ENCODE measurements at regions not wholly inside any gene's neighbourhood (a gene's known extent, or its start where the extent isn't known, plus 50 kb on each side); places are given as distances from the start of the nearest gene placed in this dataset.

GRCh38 chr2:65498396-65498795, 66.0 kb upstream of the SPRED2 start:
- H3K4me3 Mint-ChIP-seq, result no peak overlapping the region
- no peaks in the 10 kb centered on the region for H3K36me3 Mint-ChIP-seq (ENCODE audit: low read depth)
- H3K4me1 Mint-ChIP-seq, result peaks cover 16% of the 10 kb centered on the region
- TF ChIP-seq CTCF (IDR thresholded peaks at IDR 0.05; ENCODE audit: unreplicated experiment in 3 of 3), result no peak
- H3K9me3 Mint-ChIP-seq, result no peaks in the 10 kb centered on the region
- H3K27me3 Mint-ChIP-seq (ENCODE audit: low read depth), result no peaks in the 10 kb centered on the region
- peak overlapping the region in 1 of 3 experiments; percentile 15 for H3K27ac Mint-ChIP-seq

- no peak for TF ChIP-seq CTCF (IDR thresholded peaks at IDR 0.05; ENCODE audit: unreplicated experiment in 3 of 3)
- Mint-ChIP-seq H3K4me1 (peaks cover 16% of the 10 kb centered on the region), H3K27ac (peak overlapping the region; percentile 52 to 80 (median 54)), H3K9me3 (no peaks in the 10 kb centered on the region), H3K36me3 (ENCODE audit: low read depth) (no peaks in the 10 kb centered on the region), H3K4me3 (no peak overlapping the region), H3K27me3 (ENCODE audit: low read depth) (no peaks in the 10 kb centered on the region)
These were observed 63.0 kb upstream of the SPRED2 start for GRCh38 chr2:65495251-65495877.

DNA sequence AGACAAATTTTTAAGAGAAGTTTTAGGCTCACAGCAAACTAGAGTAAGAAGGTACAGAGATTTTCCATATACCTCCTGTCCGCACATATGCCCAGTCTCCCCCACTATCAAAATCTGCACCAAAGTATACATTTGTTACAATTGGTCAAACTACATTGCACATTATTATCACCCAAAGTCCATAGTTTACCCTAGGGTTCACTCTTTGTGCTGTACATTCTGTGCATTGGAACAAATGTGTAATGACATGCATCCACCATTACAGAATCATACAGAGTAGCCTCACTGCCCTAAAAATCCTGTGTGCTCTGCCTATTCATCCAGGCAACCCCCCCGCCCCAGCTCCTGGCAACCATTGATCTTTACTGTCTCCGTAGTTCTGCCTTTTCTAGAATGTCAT, 61.7 kb upstream of the SPRED2 start:
- Mint-ChIP-seq H3K9me3 (no peaks in the 10 kb centered on the region), H3K4me1 (peaks cover 21% of the 10 kb centered on the region), H3K27me3 (ENCODE audit: low read depth) (no peaks in the 10 kb centered on the region), H3K4me3 (no peak overlapping the region), H3K36me3 (ENCODE audit: low read depth) (no peaks in the 10 kb centered on the region), H3K27ac (no peak overlapping the region)
- no peak for TF ChIP-seq CTCF (IDR thresholded peaks at IDR 0.05; ENCODE audit: unreplicated experiment in 3 of 3)

GRCh38 chr2:65491381-65491905, 59.0 kb upstream of the SPRED2 start:
- Mint-ChIP-seq H3K4me3 (no peak overlapping the region), H3K36me3 (ENCODE audit: low read depth) (no peaks in the 10 kb centered on the region), H3K9me3 (no peaks in the 10 kb centered on the region), H3K27me3 (ENCODE audit: low read depth) (no peaks in the 10 kb centered on the region), H3K4me1 (peaks cover 23% of the 10 kb centered on the region), H3K27ac (no peak overlapping the region)
- no peak for TF ChIP-seq CTCF (IDR thresholded peaks at IDR 0.05; ENCODE audit: unreplicated experiment in 3 of 3)

- TF ChIP-seq CTCF (IDR thresholded peaks at IDR 0.05; ENCODE audit: unreplicated experiment in 3 of 3), result no peak
These were observed 57.8 kb upstream of the SPRED2 start for GRCh38 chr2:65490222-65490621.

GRCh38 chr2:65489269-65489668, 56.9 kb upstream of the SPRED2 start:
- no peaks in the 10 kb centered on the region for H3K36me3 Mint-ChIP-seq (ENCODE audit: low read depth)
- no peaks in the 10 kb centered on the region for H3K9me3 Mint-ChIP-seq
- H3K27me3 Mint-ChIP-seq (ENCODE audit: low read depth), result no peaks in the 10 kb centered on the region
- TF ChIP-seq CTCF (IDR thresholded peaks at IDR 0.05; ENCODE audit: unreplicated experiment in 3 of 3), result no peak
- peaks cover 6% of the 10 kb centered on the region for H3K4me1 Mint-ChIP-seq
- no peak overlapping the region for H3K27ac Mint-ChIP-seq
- H3K4me3 Mint-ChIP-seq, result no peak overlapping the region

More at GRCh38 chr2:65490222-65490621, 57.8 kb upstream of the SPRED2 start:
- no peaks in the 10 kb centered on the region for H3K9me3 Mint-ChIP-seq
- no peak overlapping the region for H3K4me3 Mint-ChIP-seq
- no peak overlapping the region for H3K27ac Mint-ChIP-seq
- no peaks in the 10 kb centered on the region for H3K36me3 Mint-ChIP-seq (ENCODE audit: low read depth)
- no peaks in the 10 kb centered on the region for H3K27me3 Mint-ChIP-seq (ENCODE audit: low read depth)
- H3K4me1 Mint-ChIP-seq, result peaks cover 14% of the 10 kb centered on the region

All from nephron (organoid).